ENCODE measurements at regions not wholly inside any gene's neighbourhood (a gene's known extent, or its start where the extent isn't known, plus 50 kb on each side); places are given as distances from the start of the nearest gene placed in this dataset.

- TF ChIP-seq POLR2A (IDR thresholded peaks at IDR 0.05) (no peak), CTCF (IDR thresholded peaks at IDR 0.05) (no peak)
Observed at GRCh38 chr4:19958848-19959247, 292.9 kb upstream of the SLIT2 start.

Data from heart left ventricle (tissue), 13 donors.